PC-3 (cell line): ENCODE measurements at regions not wholly inside any gene's neighbourhood (a gene's known extent, or its start where the extent isn't known, plus 50 kb on each side); places are given as distances from the start of the nearest gene placed in this dataset.

ENCODE experiments used
- CTCF ChIP-seq: fragments of 300-600 bp; sonication (generic); conservative IDR thresholded peaks from 2 replicates; pipeline ENCODE4 v1.5.1; 2017; ENCODE audit warnings: antibody characterized with exemption, low read depth, mild to moderate bottlenecking, low read length
- EZH2 ChIP-seq: fragments of 300-600 bp; sonication (generic); IDR thresholded peaks from one replicate; pipeline ENCODE4 v1.6.1; 2017; ENCODE audit warnings: antibody characterized with exemption, mild to moderate bottlenecking, low read length; ENCODE audit not compliant: unreplicated experiment
- EZH2phosphoT487 ChIP-seq: fragments of 300-600 bp; sonication (generic); IDR thresholded peaks from 2 replicates; pipeline ENCODE4 v1.6.1; 2018; ENCODE audit warnings: mild to moderate bottlenecking, antibody characterized with exemption, low read length, borderline replicate concordance

- TF ChIP-seq CTCF = no peak
- no peak for TF ChIP-seq EZH2phosphoT487
- TF ChIP-seq EZH2 = no peak
Observed at GRCh38 chr18:22277758-22278157, 108.4 kb downstream of the GATA6 start.
